HG02798 (cell line): ENCODE measurements at regions not wholly inside any gene's neighbourhood (a gene's known extent, or its start where the extent isn't known, plus 50 kb on each side); places are given as distances from the start of the nearest gene placed in this dataset.

ENCODE experiments used
- ATAC-seq: cut with Tn5 transposase; IDR thresholded peaks from one replicate; pipeline ENCODE4 v1.9.1; 2021; ENCODE audit warnings: mild to moderate bottlenecking; ENCODE audit not compliant: unreplicated experiment, poor library complexity

GRCh38 chr4:181536811-181537434, 706.3 kb upstream of the TENM3 start:
- ATAC-seq, result no peak

- no peak for ATAC-seq
Measured at GRCh38 chr4:181538431-181538830, 704.8 kb upstream of the TENM3 start.

- no peak for ATAC-seq
Measured at GRCh38 chr4:181541396-181541795, 701.8 kb upstream of the TENM3 start.

GRCh38 chr4:181548873-181549575, 694.2 kb upstream of the TENM3 start:
- ATAC-seq, result no peak

- ATAC-seq, result no peak
Measured at GRCh38 chr4:181549576-181550188, 693.5 kb upstream of the TENM3 start.

GRCh38 chr4:181550381-181550780, 692.8 kb upstream of the TENM3 start:
- ATAC-seq, result no peak

- ATAC-seq, result no peak
Measured at GRCh38 chr4:181559637-181560036, 683.6 kb upstream of the TENM3 start.

GRCh38 chr4:181562399-181562798, 680.8 kb upstream of the TENM3 start:
- no peak for ATAC-seq

GRCh38 chr4:181564625-181565024, 678.6 kb upstream of the TENM3 start:
- ATAC-seq, result no peak

- ATAC-seq, result no peak
Measured at GRCh38 chr4:181566490-181566889, 676.7 kb upstream of the TENM3 start.

GRCh38 chr4:181569553-181569952, 673.6 kb upstream of the TENM3 start:
- peak; percentile 86 for ATAC-seq

- ATAC-seq, result no peak
Measured at GRCh38 chr4:181578911-181579310, 664.3 kb upstream of the TENM3 start.

- ATAC-seq, result no peak
Measured at GRCh38 chr4:181579486-181579885, 663.7 kb upstream of the TENM3 start.

GRCh38 chr4:181581983-181582382, 661.2 kb upstream of the TENM3 start:
- no peak for ATAC-seq

GRCh38 chr4:181582595-181582994, 660.6 kb upstream of the TENM3 start:
- ATAC-seq, result peak; percentile 35

GRCh38 chr4:181588733-181589302, 654.4 kb upstream of the TENM3 start:
- ATAC-seq, result no peak

- no peak for ATAC-seq
Measured at GRCh38 chr4:181592221-181592745, 650.9 kb upstream of the TENM3 start.

GRCh38 chr4:181593703-181594102, 649.5 kb upstream of the TENM3 start:
- no peak for ATAC-seq

GRCh38 chr4:181594188-181594587, 649.0 kb upstream of the TENM3 start:
- ATAC-seq, result no peak

- no peak for ATAC-seq
Measured at GRCh38 chr4:181595716-181596115, 647.5 kb upstream of the TENM3 start.

GRCh38 chr4:181597766-181598165, 645.4 kb upstream of the TENM3 start:
- ATAC-seq, result no peak
